ENCODE measurements at regions not wholly inside any gene's neighbourhood (a gene's known extent, or its start where the extent isn't known, plus 50 kb on each side); places are given as distances from the start of the nearest gene placed in this dataset.

- no peaks in the 10 kb centered on the region for H3K9me1 ChIP-seq (replicated peaks; ENCODE audit: control insufficient read depth, extremely low read depth, insufficient read depth, low read length)
- no peaks in the 10 kb centered on the region for H3K27me3 ChIP-seq (ENCODE audit: control insufficient read depth in 2 of 2, insufficient read depth in 2 of 2, low read length in 2 of 2)
- no peak for FAIRE-seq
- H3K36me3 ChIP-seq (ENCODE audit: control insufficient read depth in 2 of 2, extremely low read depth in 1 of 2, insufficient read depth in 2 of 2, low read length in 2 of 2), result no peaks in the 10 kb centered on the region
- H3K9me3 ChIP-seq (replicated peaks; ENCODE audit: control insufficient read depth, insufficient read depth, low read length), result no peaks in the 10 kb centered on the region
- H3K27ac ChIP-seq (ENCODE audit: insufficient read depth, low read depth, low read length), result no peak overlapping the region
- no peak for TF ChIP-seq EZH2 (IDR thresholded peaks at IDR 0.05; ENCODE audit: borderline replicate concordance, low read depth, low read length, severe bottlenecking)
- TF ChIP-seq, protein P1, sequence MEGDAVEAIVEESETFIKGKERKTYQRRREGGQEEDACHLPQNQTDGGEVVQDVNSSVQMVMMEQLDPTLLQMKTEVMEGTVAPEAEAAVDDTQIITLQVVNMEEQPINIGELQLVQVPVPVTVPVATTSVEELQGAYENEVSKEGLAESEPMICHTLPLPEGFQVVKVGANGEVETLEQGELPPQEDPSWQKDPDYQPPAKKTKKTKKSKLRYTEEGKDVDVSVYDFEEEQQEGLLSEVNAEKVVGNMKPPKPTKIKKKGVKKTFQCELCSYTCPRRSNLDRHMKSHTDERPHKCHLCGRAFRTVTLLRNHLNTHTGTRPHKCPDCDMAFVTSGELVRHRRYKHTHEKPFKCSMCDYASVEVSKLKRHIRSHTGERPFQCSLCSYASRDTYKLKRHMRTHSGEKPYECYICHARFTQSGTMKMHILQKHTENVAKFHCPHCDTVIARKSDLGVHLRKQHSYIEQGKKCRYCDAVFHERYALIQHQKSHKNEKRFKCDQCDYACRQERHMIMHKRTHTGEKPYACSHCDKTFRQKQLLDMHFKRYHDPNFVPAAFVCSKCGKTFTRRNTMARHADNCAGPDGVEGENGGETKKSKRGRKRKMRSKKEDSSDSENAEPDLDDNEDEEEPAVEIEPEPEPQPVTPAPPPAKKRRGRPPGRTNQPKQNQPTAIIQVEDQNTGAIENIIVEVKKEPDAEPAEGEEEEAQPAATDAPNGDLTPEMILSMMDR (IDR thresholded peaks at IDR 0.05; ENCODE audit: extremely low read depth in 1 of 2, insufficient read depth in 1 of 2, low read depth in 1 of 2, low read length in 2 of 2), result no peak
- TF ChIP-seq POLR2AphosphoS5 (IDR thresholded peaks at IDR 0.05; ENCODE audit: insufficient read depth, low read depth, low read length), result no peak
- no peak for TF ChIP-seq JUN (IDR thresholded peaks at IDR 0.05; ENCODE audit: borderline replicate concordance, insufficient read depth, insufficient read length, low read depth)
- no peak for TF ChIP-seq MYC (IDR thresholded peaks at IDR 0.05; ENCODE audit: low read depth, low read length)
- no peak for TF ChIP-seq POLR2A (IDR thresholded peaks at IDR 0.05; ENCODE audit: low read depth, low read length)
- TF ChIP-seq, protein P2, sequence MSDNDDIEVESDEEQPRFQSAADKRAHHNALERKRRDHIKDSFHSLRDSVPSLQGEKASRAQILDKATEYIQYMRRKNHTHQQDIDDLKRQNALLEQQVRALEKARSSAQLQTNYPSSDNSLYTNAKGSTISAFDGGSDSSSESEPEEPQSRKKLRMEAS (IDR thresholded peaks at IDR 0.05; ENCODE audit: insufficient read depth, insufficient read length), result no peak
- no peak for TF ChIP-seq FOS (IDR thresholded peaks at IDR 0.05; ENCODE audit: borderline replicate concordance, insufficient read depth, low read length)
- TF ChIP-seq GATA2 (IDR thresholded peaks at IDR 0.05; ENCODE audit: insufficient read depth, insufficient read length, low read depth, low read length), result no peak
- ChIA-PET CTCF (interaction anchor here (1.1 kb wide), 1 partner anchor 13 kb away, joined by 3 read pairs; no protein-coding TSS in a partner anchor), POLR2A (no interaction called here)
- no peak for DNase-seq (ENCODE audit: low read depth, low spot score)
- H2AFZ ChIP-seq (ENCODE audit: low read depth, low read length), result no peak overlapping the region
- H3K79me2 ChIP-seq (ENCODE audit: control insufficient read depth, insufficient read depth, low read length), result no peaks in the 10 kb centered on the region
- H3K4me3 ChIP-seq (replicated peaks in 1 of 3; ENCODE audit: insufficient read depth in 1 of 3, low read depth in 1 of 3, low read length in 3 of 3), result no peak overlapping the region
- dilution Hi-C loops (cut with MboI; ENCODE audit: extremely low pct_ligation_motif_present, low sequenced_read_pairs) (no loop called here), intact Hi-C loops (cut with micrococcal nuclease) (no loop called here)
- no peaks in the 10 kb centered on the region for H4K20me1 ChIP-seq (replicated peaks; ENCODE audit: control insufficient read depth, extremely low read depth, insufficient read depth, low read length)
- no peak overlapping the region for H3K9ac ChIP-seq (replicated peaks; ENCODE audit: extremely low read depth, insufficient read depth, low read length)
- no peak overlapping the region for H3K4me2 ChIP-seq (ENCODE audit: insufficient read depth, low read length)
- no peaks in the 10 kb centered on the region for H3K4me1 ChIP-seq (ENCODE audit: control insufficient read depth, extremely low read depth, insufficient read depth, low read length)
- BruUV-seq (replicated peaks), result no TSS peak
These were observed 193.9 kb upstream of the SUCLG2 start for GRCh38 chr3:67848299-67848698.

All from endothelial cell of umbilical vein (primary cell).